IPS-18a (cell line): ENCODE measurements at regions not wholly inside any gene's neighbourhood (a gene's known extent, or its start where the extent isn't known, plus 50 kb on each side); places are given as distances from the start of the nearest gene placed in this dataset.
"Not testable (repeated sequence)": the region's sequence is repeated elsewhere in the genome, so short reads cannot be mapped to it uniquely, and the experiment has no call there.

Experiments used
- H3K27ac ChIP-seq: one replicate; pipeline ENCODE4 v1.5.1; 2013; ENCODE audit warnings: low read length
- H3K27me3 ChIP-seq: one replicate; pipeline ENCODE4 v1.6.1; 2013; ENCODE audit warnings: mild to moderate bottlenecking, low read length; ENCODE audit not compliant: control insufficient read depth, insufficient read depth
- H3K36me3 ChIP-seq: one replicate; pipeline ENCODE4 v1.6.1; 2013; ENCODE audit warnings: low read depth, low read length; ENCODE audit not compliant: control insufficient read depth
- H3K4me1 ChIP-seq: one replicate; pipeline ENCODE4 v1.6.1; 2013; ENCODE audit warnings: low read depth, low read length; ENCODE audit not compliant: control insufficient read depth
- H3K4me3 ChIP-seq: one replicate; pipeline ENCODE4 v1.5.1; 2013; ENCODE audit warnings: low read length
- H3K9ac ChIP-seq: one replicate; pipeline ENCODE4 v1.6.1; 2013; ENCODE audit warnings: mild to moderate bottlenecking, low read length, moderate library complexity
- H3K9me3 ChIP-seq: one replicate; pipeline ENCODE4 v1.6.1; 2013; ENCODE audit warnings: low read depth, low read length; ENCODE audit not compliant: control insufficient read depth

DNA sequence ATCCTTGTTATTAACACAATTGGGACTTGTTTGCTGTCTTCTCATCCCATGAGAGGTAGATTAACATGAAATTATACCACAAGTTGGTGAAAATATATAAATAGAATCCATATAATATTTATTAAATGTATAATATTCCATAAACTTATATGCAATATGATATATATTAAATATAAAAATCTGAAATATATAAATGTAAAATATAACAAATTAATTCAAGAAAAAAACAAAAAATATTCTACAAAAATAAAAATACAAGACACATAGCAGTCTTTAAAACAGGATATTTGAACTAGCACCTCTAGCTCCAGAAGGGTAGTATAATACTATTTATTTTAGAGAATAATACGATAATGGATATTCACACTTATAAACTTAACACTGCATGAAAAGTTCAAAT lies 603.3 kb upstream of the FLRT2 start:
- H3K9ac ChIP-seq, result no peak overlapping the region
- no peak overlapping the region for H3K4me3 ChIP-seq
- H3K9me3 ChIP-seq, result no peaks in the 10 kb centered on the region
- no peaks in the 10 kb centered on the region for H3K27me3 ChIP-seq
- H3K27ac ChIP-seq, result no peak overlapping the region
- no peaks in the 10 kb centered on the region for H3K4me1 ChIP-seq
- no peaks in the 10 kb centered on the region for H3K36me3 ChIP-seq

DNA sequence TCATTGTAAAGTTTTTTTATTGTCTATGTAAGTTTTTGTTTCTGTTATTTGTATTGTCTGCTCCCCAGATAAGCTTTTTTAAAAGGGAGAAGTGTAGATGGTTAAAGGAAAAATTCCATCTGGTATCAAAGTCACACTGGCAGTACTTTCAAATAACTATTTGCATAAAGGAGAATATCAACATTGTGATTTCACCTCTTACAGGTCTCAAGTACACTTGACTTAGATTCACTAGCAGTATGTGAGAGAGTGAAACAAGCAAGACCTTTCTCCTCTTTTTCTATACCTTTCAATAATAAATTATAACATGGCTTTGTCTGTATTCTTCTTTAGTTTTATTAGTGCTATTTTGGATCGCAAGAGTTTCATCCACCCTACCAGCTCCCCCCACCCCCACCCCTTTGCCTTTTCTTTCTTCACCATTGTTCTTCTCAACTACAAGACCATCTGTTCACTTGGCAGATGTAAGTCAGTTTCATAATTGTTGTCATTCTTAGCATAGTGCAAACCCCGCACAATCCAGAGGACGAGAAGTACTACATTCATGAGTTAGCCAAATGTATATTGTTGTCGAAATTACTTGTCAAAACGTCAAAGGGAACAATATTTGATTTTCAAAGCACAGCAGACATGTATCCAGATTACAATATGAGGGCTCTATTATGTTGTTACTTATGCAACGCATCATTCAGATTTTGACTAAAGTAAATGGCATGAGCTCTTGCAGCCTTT lies 602.7 kb upstream of the FLRT2 start:
- Histone ChIP-seq H3K9me3 (no peaks in the 10 kb centered on the region), H3K4me1 (no peaks in the 10 kb centered on the region), H3K27ac (no peak overlapping the region), H3K36me3 (no peaks in the 10 kb centered on the region), H3K4me3 (no peak overlapping the region), H3K27me3 (no peaks in the 10 kb centered on the region), H3K9ac (no peak overlapping the region)

- Histone ChIP-seq H3K36me3 (no peaks in the 10 kb centered on the region), H3K9ac (no peak overlapping the region), H3K27ac (no peak overlapping the region), H3K4me1 (no peaks in the 10 kb centered on the region), H3K9me3 (no peaks in the 10 kb centered on the region), H3K27me3 (no peaks in the 10 kb centered on the region), H3K4me3 (no peak overlapping the region)
Observed at GRCh38 chr14:84929086-84929485, 600.9 kb upstream of the FLRT2 start.

- no peak overlapping the region for H3K27ac ChIP-seq
- H3K4me3 ChIP-seq, result no peak overlapping the region
- no peak overlapping the region for H3K9ac ChIP-seq
- H3K4me1 ChIP-seq, result no peaks in the 10 kb centered on the region
- H3K27me3 ChIP-seq, result no peaks in the 10 kb centered on the region
- H3K36me3 ChIP-seq, result no peaks in the 10 kb centered on the region
- H3K9me3 ChIP-seq, result no peaks in the 10 kb centered on the region
Observed at GRCh38 chr14:84929834-84930233, 600.1 kb upstream of the FLRT2 start.

- H3K36me3 ChIP-seq, result no peaks in the 10 kb centered on the region
- no peak overlapping the region for H3K9ac ChIP-seq
Observed at GRCh38 chr14:84937016-84937415, 592.9 kb upstream of the FLRT2 start.

GRCh38 chr14:84937449-84937848 lies 592.5 kb upstream of the FLRT2 start:
- H3K9me3 ChIP-seq, result no peaks in the 10 kb centered on the region
- H3K27ac ChIP-seq, result no peak overlapping the region
- H3K27me3 ChIP-seq, result no peaks in the 10 kb centered on the region

More at GRCh38 chr14:84937016-84937415, 592.9 kb upstream of the FLRT2 start:
- Histone ChIP-seq H3K4me3 (no peak overlapping the region), H3K4me1 (no peaks in the 10 kb centered on the region), H3K27me3 (no peaks in the 10 kb centered on the region), H3K27ac (no peak overlapping the region), H3K9me3 (no peaks in the 10 kb centered on the region)

DNA sequence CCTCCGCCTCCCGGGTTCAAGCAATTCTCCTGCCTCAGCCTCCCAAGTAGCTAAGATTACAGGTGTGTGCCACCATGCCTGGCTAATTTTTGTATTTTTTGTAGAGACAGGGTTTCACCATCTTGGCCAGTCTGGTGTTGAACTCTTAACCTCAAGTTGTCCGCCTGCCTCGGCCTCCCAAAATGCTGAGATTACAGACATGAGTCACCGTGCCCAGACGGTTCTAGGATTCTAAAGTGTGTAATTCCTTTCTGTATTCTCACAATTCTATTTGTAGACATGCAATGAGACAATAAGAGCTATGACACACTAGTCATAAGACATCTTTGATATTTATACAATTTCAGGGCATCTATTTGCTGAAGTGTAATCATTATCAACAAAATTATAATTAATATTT lies 585.0 kb upstream of the FLRT2 start:
- H3K4me3 ChIP-seq, H3K27me3 ChIP-seq, H3K36me3 ChIP-seq, H3K9ac ChIP-seq, H3K27ac ChIP-seq, H3K4me1 ChIP-seq, H3K9me3 ChIP-seq: not testable (repeated sequence)

More at GRCh38 chr14:84937449-84937848, 592.5 kb upstream of the FLRT2 start:
- Histone ChIP-seq H3K9ac (no peak overlapping the region), H3K4me1 (no peaks in the 10 kb centered on the region), H3K4me3 (no peak overlapping the region), H3K36me3 (no peaks in the 10 kb centered on the region)

DNA sequence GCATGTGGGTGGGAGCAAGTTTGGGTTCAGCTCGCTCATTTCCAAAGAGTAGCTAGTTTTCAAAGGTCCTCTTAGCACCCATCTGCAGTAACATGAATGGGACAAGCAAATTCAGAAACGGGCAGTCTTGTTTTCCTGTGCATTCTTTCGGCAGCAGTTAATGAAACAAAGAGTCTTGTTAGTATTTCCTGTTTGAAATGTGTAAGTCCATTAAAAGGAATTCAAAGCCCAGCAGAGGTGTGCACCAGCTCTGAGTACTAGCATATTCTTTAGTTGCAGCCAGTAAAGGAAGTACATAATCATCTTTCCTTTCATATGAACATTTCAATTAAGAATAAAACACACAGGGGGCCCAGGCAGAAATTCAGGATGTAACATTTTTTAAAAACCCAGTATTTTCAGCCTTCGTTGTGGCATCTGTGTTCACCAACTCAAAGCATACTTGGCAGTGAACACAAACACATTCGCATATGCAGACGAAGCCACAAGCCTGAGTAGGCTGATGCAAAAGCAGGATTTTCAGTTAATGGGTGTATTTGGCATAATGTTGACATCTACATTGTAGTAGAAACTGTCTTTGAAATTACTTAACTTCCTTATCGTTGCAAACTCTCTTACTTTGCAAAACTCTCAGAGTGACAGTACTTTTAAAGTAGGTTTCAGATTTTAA lies 570.0 kb upstream of the FLRT2 start:
- H3K9ac ChIP-seq, result no peak overlapping the region
- H3K4me3 ChIP-seq, result no peak overlapping the region
- no peaks in the 10 kb centered on the region for H3K27me3 ChIP-seq
- H3K4me1 ChIP-seq, result peaks cover 12% of the 10 kb centered on the region
- no peaks in the 10 kb centered on the region for H3K9me3 ChIP-seq
- no peaks in the 10 kb centered on the region for H3K36me3 ChIP-seq
- no peak overlapping the region for H3K27ac ChIP-seq

GRCh38 chr14:84961637-84962036 lies 568.3 kb upstream of the FLRT2 start:
- Histone ChIP-seq H3K9ac (no peak overlapping the region), H3K4me1 (peaks cover 12% of the 10 kb centered on the region), H3K9me3 (no peaks in the 10 kb centered on the region), H3K27me3 (no peaks in the 10 kb centered on the region), H3K4me3 (no peak overlapping the region), H3K36me3 (no peaks in the 10 kb centered on the region), H3K27ac (no peak overlapping the region)

DNA sequence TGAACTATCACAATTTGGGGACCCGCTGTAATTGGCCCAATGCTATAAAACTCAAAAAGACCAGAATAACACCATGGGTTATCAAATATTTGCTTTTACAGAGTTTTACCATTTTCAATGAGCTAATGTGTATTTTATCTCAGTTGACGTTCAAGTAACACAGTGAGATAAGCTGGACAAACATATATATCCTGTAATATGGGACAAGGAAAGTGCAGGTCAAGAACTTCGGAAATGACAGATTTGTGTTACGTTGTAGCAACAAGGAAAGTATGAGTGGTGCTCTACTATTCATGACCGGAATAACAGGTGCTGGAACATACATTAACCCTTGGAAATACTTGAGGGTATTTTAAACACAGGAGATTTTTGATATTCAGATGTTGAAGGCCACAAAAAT lies 566.4 kb upstream of the FLRT2 start:
- no peaks in the 10 kb centered on the region for H3K27me3 ChIP-seq
- no peak overlapping the region for H3K9ac ChIP-seq
- peaks cover 12% of the 10 kb centered on the region for H3K4me1 ChIP-seq
- no peaks in the 10 kb centered on the region for H3K36me3 ChIP-seq
- no peak overlapping the region for H3K4me3 ChIP-seq
- H3K27ac ChIP-seq, result no peak overlapping the region
- no peaks in the 10 kb centered on the region for H3K9me3 ChIP-seq

- no peak overlapping the region for H3K27ac ChIP-seq
- H3K36me3 ChIP-seq, result no peaks in the 10 kb centered on the region
Observed at GRCh38 chr14:84965279-84965678, 564.7 kb upstream of the FLRT2 start.

DNA sequence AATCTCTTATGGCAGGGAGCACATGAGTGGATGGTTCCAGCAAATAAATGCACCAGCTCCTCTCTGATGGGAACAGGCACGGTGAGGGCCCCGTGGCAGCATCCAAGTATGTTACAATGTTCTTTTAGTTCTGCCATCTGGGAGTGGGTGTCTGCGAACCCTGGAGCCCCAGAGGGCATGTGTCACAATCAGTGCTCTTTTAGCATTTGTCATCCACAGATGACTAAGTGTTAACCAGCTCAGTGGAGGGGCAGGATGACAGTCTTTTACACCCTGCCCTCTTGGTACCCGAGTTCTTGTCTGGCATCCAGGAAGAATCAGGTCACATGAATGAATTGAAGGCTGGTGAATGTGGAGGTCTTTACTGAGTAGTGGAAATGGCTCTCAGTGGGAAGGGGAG lies 560.4 kb upstream of the FLRT2 start:
- Histone ChIP-seq H3K9ac (no peak overlapping the region), H3K4me1 (peaks cover 10% of the 10 kb centered on the region), H3K4me3 (no peak overlapping the region), H3K27ac (no peak overlapping the region), H3K9me3 (no peaks in the 10 kb centered on the region), H3K36me3 (no peaks in the 10 kb centered on the region), H3K27me3 (no peaks in the 10 kb centered on the region)

More at GRCh38 chr14:84965279-84965678, 564.7 kb upstream of the FLRT2 start:
- Histone ChIP-seq H3K4me3 (no peak overlapping the region), H3K9me3 (no peaks in the 10 kb centered on the region), H3K4me1 (peaks cover 4% of the 10 kb centered on the region), H3K9ac (no peak overlapping the region), H3K27me3 (no peaks in the 10 kb centered on the region)
